Breast epithelium (tissue), 3 donors: ENCODE measurements at regions not wholly inside any gene's neighbourhood (a gene's known extent, or its start where the extent isn't known, plus 50 kb on each side); places are given as distances from the start of the nearest gene placed in this dataset.

Experiments
- POLR2A ChIP-seq: fragments of 450-650 bp; IDR thresholded peaks from one replicate; pipeline ENCODE4 v1.6.1; 2016; ENCODE audit warnings: antibody characterized with exemption, mild to moderate bottlenecking, moderate library complexity
- POLR2AphosphoS5 ChIP-seq, 3 donors: sonication (generic); formaldehyde crosslinking; IDR thresholded peaks; one replicate each; pipeline ENCODE4 v1.6.1; 2017; ENCODE audit warnings: antibody characterized with exemption in 3 of 3
- TF ChIP-seq, protein P1 (sequence below), 3 donors: fragments of 450-650 bp; IDR thresholded peaks; one replicate each; pipeline ENCODE4 v1.5.1; 2016 to 2017; ENCODE audit warnings: antibody characterized with exemption in 3 of 3, mild to moderate bottlenecking in 3 of 3, moderate library complexity in 3 of 3

DNA sequence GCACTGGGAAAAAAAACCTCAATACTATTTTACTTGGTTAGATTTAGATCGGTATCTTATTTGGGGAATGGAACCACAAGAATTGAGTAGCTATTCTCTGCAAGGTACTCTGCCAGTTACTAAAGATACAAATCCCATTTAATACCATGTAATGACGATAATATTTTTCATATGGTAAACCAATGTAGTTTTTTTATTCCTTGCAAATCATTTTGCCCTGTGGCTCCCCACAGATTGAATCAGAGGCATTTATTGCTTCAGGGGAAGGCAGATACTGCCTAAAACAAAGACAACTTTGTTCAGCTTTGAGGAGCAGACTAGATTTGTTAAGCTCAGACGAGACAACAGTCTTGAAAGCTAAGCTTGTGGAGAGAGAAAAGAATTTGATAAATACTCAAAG, 226.7 kb upstream of the RUNX1 start:
- TF ChIP-seq POLR2A (no peak), POLR2AphosphoS5 (IDR thresholded peaks at IDR 0.05) (no peak)
- TF ChIP-seq, protein P1, sequence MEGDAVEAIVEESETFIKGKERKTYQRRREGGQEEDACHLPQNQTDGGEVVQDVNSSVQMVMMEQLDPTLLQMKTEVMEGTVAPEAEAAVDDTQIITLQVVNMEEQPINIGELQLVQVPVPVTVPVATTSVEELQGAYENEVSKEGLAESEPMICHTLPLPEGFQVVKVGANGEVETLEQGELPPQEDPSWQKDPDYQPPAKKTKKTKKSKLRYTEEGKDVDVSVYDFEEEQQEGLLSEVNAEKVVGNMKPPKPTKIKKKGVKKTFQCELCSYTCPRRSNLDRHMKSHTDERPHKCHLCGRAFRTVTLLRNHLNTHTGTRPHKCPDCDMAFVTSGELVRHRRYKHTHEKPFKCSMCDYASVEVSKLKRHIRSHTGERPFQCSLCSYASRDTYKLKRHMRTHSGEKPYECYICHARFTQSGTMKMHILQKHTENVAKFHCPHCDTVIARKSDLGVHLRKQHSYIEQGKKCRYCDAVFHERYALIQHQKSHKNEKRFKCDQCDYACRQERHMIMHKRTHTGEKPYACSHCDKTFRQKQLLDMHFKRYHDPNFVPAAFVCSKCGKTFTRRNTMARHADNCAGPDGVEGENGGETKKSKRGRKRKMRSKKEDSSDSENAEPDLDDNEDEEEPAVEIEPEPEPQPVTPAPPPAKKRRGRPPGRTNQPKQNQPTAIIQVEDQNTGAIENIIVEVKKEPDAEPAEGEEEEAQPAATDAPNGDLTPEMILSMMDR (IDR thresholded peaks at IDR 0.05) = no peak
